ENCODE measurements at regions not wholly inside any gene's neighbourhood (a gene's known extent, or its start where the extent isn't known, plus 50 kb on each side); places are given as distances from the start of the nearest gene placed in this dataset.
"Not testable (repeated sequence)": the region's sequence is repeated elsewhere in the genome, so short reads cannot be mapped to it uniquely, and the experiment has no call there.

DNA sequence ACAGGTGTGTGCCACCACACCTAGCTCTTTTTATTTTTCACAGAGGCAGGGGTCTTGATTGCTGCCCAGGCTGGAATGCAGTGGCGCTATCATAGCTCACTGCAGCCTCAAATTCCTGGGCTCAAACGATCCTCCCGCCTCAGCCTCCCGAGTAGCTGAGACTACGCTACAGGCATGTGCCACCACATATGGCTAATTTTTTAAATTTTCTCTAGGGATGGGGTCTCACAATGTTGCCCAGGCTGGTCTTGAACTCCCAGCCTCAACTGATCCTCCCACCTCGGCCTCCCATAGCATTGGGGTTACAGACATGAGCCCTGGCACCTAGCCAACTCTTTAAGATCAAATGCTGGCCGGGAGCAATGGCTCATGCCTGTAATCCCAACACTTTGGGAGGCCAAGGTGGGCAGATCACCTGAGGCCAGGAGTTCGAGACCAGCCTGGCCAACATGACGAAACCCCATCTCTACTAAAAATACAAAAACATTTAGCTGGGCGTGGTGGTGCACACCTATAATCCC is 50.6 kb upstream of the MYL10 start:
- WGBS, 2 experiments (ENCODE audit: insufficient coverage in 2 of 2) = 84 to 98% methylated on average over 9 to 10 of the region's 10 CpGs
- not testable (repeated sequence) for H3K4me3 ChIP-seq (ENCODE audit: extremely low read depth, insufficient read depth, low read length, poor library complexity, severe bottlenecking)

DNA sequence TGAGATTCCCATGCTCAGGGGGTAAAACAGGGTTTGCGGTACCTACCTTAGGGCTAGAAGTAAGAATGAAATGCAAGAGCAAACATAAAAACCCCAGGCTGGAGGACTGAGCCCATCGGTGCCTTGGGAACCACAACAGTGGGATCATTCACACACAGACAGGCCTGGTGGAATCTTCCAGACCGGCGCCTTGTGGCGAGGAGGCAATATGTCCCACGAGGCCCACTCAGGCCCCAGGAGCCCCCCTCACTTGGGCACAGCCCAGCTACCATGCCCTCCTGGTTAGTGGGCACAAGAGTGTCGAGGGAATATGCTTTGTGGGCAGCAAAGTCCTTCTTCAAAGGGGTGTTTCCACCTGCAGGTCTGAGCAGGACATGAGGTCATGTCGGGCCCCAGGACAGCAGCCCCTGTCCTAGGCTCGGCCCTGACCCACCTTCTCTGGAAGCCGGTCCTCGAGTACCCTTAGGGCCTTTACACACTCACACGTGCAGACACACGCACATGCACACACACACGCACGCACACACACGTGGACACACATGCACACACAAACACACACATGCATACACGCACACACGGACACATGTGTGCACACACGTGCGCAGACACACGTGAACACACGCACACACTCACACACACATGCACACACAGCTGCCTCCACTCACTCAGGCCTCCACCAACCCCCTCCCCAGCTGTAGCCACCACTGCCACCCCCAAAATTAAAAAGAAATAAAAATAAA is 51.5 kb upstream of the MYL10 start:
- no peak overlapping the region for H3K27ac ChIP-seq (ENCODE audit: low read depth, low read length, severe bottlenecking)
- H3K9me3 ChIP-seq (ENCODE audit: control insufficient read depth, low read length) = no peaks in the 10 kb centered on the region
- peaks cover 16% of the 10 kb centered on the region for H3K4me1 ChIP-seq (ENCODE audit: control insufficient read depth, insufficient read depth, low read length, poor library complexity, severe bottlenecking)
- no peaks in the 10 kb centered on the region for H3K36me3 ChIP-seq (ENCODE audit: control insufficient read depth, insufficient read depth, low read length)
- WGBS, 2 experiments (ENCODE audit: insufficient coverage in 2 of 2) = 91 to 97% methylated on average over 18 to 22 of the region's 22 CpGs
- no peak overlapping the region for H3K4me3 ChIP-seq (ENCODE audit: extremely low read depth, insufficient read depth, low read length, poor library complexity, severe bottlenecking)

More for the DNA sequence above, 50.6 kb upstream of the MYL10 start:
- H3K27ac ChIP-seq (ENCODE audit: low read depth, low read length, severe bottlenecking); H3K9me3 ChIP-seq (ENCODE audit: control insufficient read depth, low read length); H3K36me3 ChIP-seq (ENCODE audit: control insufficient read depth, insufficient read depth, low read length): not testable (repeated sequence)
- peaks cover 16% of the 10 kb centered on the region for H3K4me1 ChIP-seq (ENCODE audit: control insufficient read depth, insufficient read depth, low read length, poor library complexity, severe bottlenecking)

DNA sequence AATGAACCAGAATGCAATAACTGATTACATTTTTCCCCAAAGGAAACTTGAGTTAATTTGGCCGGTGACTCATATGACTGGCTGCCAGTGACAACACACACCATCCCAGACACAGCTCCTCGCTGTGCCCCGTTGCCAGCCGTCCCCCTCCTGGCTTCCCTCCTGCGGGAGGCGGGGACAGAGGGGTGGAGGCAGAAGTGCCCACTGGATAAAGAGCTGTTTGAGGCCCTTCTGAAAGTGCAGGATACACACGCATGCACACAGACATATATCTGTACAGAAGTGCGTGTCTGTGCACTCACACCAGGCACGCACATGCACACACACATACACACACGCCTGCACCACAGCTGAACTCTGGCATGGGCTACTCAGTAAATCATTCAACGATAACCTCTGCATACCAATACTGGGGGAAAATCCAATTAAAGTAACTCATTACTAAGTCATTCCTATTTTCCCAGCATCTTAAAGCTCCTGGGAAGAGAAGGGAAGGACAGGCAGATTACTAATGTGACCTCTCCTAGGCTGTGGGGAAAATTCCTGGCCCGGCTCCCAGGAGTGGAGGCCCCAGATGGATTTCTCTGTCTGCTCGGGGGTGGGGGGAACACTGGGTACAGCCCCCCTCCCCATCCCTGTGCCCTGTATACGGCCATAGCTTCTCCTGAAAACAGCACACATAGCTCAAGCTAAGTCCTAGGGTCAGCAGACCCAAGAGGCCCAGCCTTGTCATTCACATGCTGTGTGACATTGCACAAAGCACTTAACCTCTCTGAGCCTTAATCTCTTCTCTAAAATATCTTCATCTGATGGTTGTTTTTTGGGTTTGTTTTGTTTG is 52.3 kb upstream of the MYL10 start:
- no peak overlapping the region for H3K4me3 ChIP-seq (ENCODE audit: extremely low read depth, insufficient read depth, low read length, poor library complexity, severe bottlenecking)
- peaks cover 16% of the 10 kb centered on the region for H3K4me1 ChIP-seq (ENCODE audit: control insufficient read depth, insufficient read depth, low read length, poor library complexity, severe bottlenecking)
- WGBS, 2 experiments (ENCODE audit: insufficient coverage in 2 of 2) = 79 to 82% methylated on average over 7 to 9 of the region's 14 CpGs
- H3K36me3 ChIP-seq (ENCODE audit: control insufficient read depth, insufficient read depth, low read length) = no peaks in the 10 kb centered on the region
- H3K27ac ChIP-seq (ENCODE audit: low read depth, low read length, severe bottlenecking) = peak overlapping the region; percentile 18
- H3K9me3 ChIP-seq (ENCODE audit: control insufficient read depth, low read length) = no peaks in the 10 kb centered on the region

DNA sequence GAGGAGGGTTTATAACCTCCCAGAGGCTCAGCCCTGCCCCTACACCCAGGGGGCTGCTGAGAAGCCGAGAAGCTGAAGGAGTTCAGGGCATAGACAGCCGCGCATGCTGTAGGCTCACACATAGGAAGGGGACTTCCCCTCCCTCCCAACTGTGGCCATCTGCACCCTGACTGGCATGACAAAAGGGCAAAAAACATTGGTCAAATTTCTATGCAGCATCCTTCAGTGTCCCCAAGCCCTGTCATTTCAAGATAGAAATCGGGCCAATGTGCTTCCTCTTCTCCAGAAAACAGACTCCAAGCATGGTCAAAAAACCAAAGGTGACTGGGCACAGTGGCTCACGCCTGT is 55.9 kb upstream of the MYL10 start:
- H3K27ac ChIP-seq (ENCODE audit: low read depth, low read length, severe bottlenecking) = no peak overlapping the region
- no peak overlapping the region for H3K4me3 ChIP-seq (ENCODE audit: extremely low read depth, insufficient read depth, low read length, poor library complexity, severe bottlenecking)
- H3K9me3 ChIP-seq (ENCODE audit: control insufficient read depth, low read length) = no peaks in the 10 kb centered on the region
- WGBS, 2 experiments (ENCODE audit: insufficient coverage in 2 of 2) = 81% methylated on average over 3 to 5 of the region's 5 CpGs
- H3K36me3 ChIP-seq (ENCODE audit: control insufficient read depth, insufficient read depth, low read length) = no peaks in the 10 kb centered on the region
- peaks cover 15% of the 10 kb centered on the region for H3K4me1 ChIP-seq (ENCODE audit: control insufficient read depth, insufficient read depth, low read length, poor library complexity, severe bottlenecking)

DNA sequence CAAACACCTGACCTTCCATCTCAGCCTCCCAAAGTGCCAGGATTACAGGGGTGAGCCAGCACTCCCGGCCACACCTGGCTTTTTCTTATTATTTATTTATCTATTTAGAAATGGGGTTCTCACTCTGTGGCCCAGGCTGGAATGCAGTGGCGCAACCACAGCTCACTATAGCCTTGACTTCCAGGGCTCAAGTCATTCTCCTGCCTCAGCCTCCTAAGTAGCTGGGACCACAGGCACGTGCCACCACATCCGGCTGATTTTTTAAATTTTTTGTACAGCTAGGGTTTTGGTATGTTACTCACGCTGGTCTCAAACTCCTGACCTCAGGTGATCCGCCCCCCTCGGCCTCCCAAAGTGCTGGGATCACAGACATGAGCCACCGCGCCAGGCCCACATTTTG is 56.9 kb upstream of the MYL10 start:
- Histone ChIP-seq H3K36me3 (ENCODE audit: control insufficient read depth, insufficient read depth, low read length) (no peaks in the 10 kb centered on the region), H3K4me3 (ENCODE audit: extremely low read depth, insufficient read depth, low read length, poor library complexity, severe bottlenecking) (no peak overlapping the region), H3K9me3 (ENCODE audit: control insufficient read depth, low read length) (no peaks in the 10 kb centered on the region), H3K27ac (ENCODE audit: low read depth, low read length, severe bottlenecking) (no peak overlapping the region), H3K4me1 (ENCODE audit: control insufficient read depth, insufficient read depth, low read length, poor library complexity, severe bottlenecking) (peaks cover 12% of the 10 kb centered on the region)
- WGBS, 2 experiments (ENCODE audit: insufficient coverage in 2 of 2) = 77 to 78% methylated on average over 6 to 7 of the region's 9 CpGs

DNA sequence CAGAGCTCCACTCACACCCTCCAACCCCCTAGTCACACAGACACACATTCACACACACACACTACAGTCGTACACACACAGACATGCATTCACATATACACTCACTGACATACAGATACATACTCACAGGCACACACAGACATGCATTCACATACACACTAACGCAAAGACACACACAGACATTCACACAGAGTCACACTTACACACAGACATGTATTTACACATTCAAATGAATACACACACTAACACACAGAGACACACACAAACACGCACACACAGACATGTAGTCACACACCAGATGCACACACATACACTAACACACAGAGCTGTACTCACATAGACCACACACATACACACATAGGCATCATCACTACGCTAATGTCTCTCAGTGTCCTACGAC is 58.0 kb upstream of the MYL10 start:
- 78 to 79% methylated on average over 5 of the region's 5 CpGs for WGBS, 2 experiments (ENCODE audit: insufficient coverage in 2 of 2)
- Histone ChIP-seq H3K4me3 (ENCODE audit: extremely low read depth, insufficient read depth, low read length, poor library complexity, severe bottlenecking) (no peak overlapping the region), H3K27ac (ENCODE audit: low read depth, low read length, severe bottlenecking) (no peak overlapping the region)

DNA sequence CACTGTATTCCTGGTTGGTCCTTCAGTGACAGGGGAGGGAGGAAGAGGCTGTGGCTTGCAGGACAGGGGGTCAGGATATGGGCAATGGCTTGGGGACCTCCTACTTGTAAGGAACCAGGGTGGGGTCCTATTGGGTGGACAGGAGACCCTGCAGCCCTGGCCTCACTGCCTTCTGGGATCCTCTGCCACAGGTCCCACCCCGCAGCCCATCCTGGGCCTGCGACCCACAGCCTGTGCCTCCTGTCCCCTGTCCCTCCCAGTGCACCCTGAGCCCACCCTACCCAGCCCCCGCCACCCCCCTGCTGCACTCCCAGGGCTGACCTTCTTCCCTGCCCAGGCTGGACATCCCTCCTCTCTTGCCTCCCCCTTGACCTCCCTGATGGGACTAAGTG is 58.7 kb upstream of the MYL10 start:
- WGBS, 2 experiments (ENCODE audit: insufficient coverage in 2 of 2) = no CpG with 5 or more reads among the region's 3 CpGs
- H3K4me3 ChIP-seq (ENCODE audit: extremely low read depth, insufficient read depth, low read length, poor library complexity, severe bottlenecking) = no peak overlapping the region
- no peaks in the 10 kb centered on the region for H3K36me3 ChIP-seq (ENCODE audit: control insufficient read depth, insufficient read depth, low read length)
- no peak overlapping the region for H3K27ac ChIP-seq (ENCODE audit: low read depth, low read length, severe bottlenecking)
- no peaks in the 10 kb centered on the region for H3K9me3 ChIP-seq (ENCODE audit: control insufficient read depth, low read length)
- H3K4me1 ChIP-seq (ENCODE audit: control insufficient read depth, insufficient read depth, low read length, poor library complexity, severe bottlenecking) = peaks cover 13% of the 10 kb centered on the region

More for the DNA sequence above, 58.0 kb upstream of the MYL10 start:
- Histone ChIP-seq H3K4me1 (ENCODE audit: control insufficient read depth, insufficient read depth, low read length, poor library complexity, severe bottlenecking) (peaks cover 8% of the 10 kb centered on the region), H3K36me3 (ENCODE audit: control insufficient read depth, insufficient read depth, low read length) (no peaks in the 10 kb centered on the region), H3K9me3 (ENCODE audit: control insufficient read depth, low read length) (no peaks in the 10 kb centered on the region)

DNA sequence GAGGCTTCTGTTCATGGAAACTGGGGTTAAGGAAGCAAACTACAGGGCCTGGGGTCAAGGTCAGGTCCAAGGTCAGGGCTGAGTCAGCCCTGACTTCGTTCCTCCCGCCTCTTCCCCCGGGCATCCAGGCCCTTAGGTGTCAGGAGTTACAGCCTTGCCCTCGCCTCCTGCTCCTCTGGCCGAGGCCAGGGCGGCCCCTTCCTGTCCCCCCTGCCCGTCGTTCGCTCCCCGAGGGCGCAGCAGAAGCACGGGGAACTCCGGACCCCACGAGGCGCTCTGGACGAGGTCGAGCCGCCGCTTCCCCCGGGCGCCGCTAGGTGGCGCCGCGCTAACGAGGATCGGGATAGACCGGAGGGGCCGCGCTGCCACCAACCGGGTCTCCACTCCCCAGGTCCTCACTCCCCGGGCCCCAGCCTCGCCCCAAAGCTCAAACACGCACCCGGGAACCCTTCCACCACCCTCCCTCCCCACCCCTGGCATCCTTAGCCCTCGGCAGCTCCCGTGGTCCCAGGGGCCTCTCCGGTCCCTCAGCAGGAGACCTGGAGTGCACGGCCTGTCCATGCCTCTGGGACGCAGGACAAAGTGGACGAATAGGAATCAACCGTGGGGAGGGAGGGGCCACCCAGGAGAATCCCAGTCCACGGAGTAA is 59.2 kb upstream of the MYL10 start:
- Histone ChIP-seq H3K4me1 (ENCODE audit: control insufficient read depth, insufficient read depth, low read length, poor library complexity, severe bottlenecking) (peaks cover 13% of the 10 kb centered on the region), H3K9me3 (ENCODE audit: control insufficient read depth, low read length) (no peaks in the 10 kb centered on the region), H3K36me3 (ENCODE audit: control insufficient read depth, insufficient read depth, low read length) (no peaks in the 10 kb centered on the region), H3K4me3 (ENCODE audit: extremely low read depth, insufficient read depth, low read length, poor library complexity, severe bottlenecking) (no peak overlapping the region), H3K27ac (ENCODE audit: low read depth, low read length, severe bottlenecking) (no peak overlapping the region)
- WGBS, 2 experiments (ENCODE audit: insufficient coverage in 2 of 2) = 13 to 14% methylated on average over 35 to 39 of the region's 43 CpGs

DNA sequence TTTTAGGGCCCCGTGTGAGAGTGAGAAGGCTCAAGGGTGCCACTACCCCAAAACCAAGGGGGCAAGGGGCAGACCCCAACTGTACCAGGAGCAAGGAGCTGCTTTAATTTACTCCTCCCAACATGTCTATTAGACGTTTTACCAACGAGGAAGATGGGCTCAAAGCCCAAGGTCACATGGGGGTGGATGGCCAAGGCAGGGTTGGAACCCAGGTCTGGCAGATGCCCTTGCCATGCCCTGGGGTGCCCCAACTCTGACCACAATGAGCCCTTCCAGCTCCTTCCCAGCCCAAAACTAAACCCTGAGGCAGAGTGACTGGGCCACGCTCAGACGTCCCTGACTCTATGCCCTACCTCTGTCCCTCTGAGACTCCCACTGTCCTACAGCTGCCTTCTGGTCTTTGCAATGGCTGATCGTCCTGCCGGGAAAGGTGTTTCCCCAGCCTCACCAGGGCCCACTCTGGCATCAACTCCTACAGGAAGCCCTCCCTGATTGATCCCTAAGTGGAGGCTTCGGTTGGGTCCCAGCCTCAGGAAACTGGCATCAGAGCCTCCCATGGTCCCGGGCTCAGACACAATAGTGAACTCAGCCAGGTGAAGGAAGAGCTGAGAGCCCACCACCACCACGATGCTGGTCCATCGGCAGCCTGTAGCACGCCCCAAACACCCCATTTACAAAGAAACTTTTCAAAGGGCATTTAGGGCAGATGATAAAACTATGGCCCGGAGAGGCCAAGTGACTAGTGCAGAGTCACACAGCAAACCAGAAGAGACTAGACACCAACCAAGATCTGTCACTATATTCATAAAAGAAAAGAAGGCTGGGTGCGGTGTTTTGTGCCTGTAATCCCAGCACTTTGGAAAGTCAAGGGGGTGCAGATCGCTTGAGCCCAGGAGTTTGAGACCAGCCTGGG is 60.2 kb upstream of the MYL10 start:
- no peak overlapping the region for H3K27ac ChIP-seq (ENCODE audit: low read depth, low read length, severe bottlenecking)
- H3K9me3 ChIP-seq (ENCODE audit: control insufficient read depth, low read length) = no peaks in the 10 kb centered on the region
- 88 to 93% methylated on average over 9 to 10 of the region's 15 CpGs for WGBS, 2 experiments (ENCODE audit: insufficient coverage in 2 of 2)
- H3K4me1 ChIP-seq (ENCODE audit: control insufficient read depth, insufficient read depth, low read length, poor library complexity, severe bottlenecking) = peaks cover 13% of the 10 kb centered on the region
- no peaks in the 10 kb centered on the region for H3K36me3 ChIP-seq (ENCODE audit: control insufficient read depth, insufficient read depth, low read length)
- no peak overlapping the region for H3K4me3 ChIP-seq (ENCODE audit: extremely low read depth, insufficient read depth, low read length, poor library complexity, severe bottlenecking)

DNA sequence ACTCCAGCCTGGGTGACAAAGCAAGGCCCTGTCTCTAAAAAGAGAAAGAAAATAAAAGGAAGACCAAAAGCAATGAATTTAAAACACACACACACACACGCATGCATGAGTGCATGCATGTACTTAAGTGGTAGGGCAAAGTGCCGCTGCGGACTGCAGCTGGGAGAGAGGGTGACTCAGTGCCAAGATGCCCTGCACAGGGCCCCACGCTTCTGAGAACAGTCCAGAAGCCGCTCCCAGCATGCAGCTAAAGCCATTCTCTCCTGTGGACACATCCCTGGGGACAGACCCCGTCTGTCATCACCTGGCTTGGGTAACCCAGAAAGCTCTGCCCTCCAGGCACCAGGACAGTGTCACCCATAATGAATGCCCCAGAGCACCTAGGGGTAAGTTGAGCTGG is 61.0 kb upstream of the MYL10 start:
- Histone ChIP-seq H3K9me3 (ENCODE audit: control insufficient read depth, low read length) (no peaks in the 10 kb centered on the region), H3K36me3 (ENCODE audit: control insufficient read depth, insufficient read depth, low read length) (no peaks in the 10 kb centered on the region), H3K27ac (ENCODE audit: low read depth, low read length, severe bottlenecking) (no peak overlapping the region), H3K4me3 (ENCODE audit: extremely low read depth, insufficient read depth, low read length, poor library complexity, severe bottlenecking) (no peak overlapping the region), H3K4me1 (ENCODE audit: control insufficient read depth, insufficient read depth, low read length, poor library complexity, severe bottlenecking) (peaks cover 13% of the 10 kb centered on the region)
- 94 to 98% methylated on average over 5 to 6 of the region's 6 CpGs for WGBS, 2 experiments (ENCODE audit: insufficient coverage in 2 of 2)
